ENCODE measurements at regions not wholly inside any gene's neighbourhood (a gene's known extent, or its start where the extent isn't known, plus 50 kb on each side); places are given as distances from the start of the nearest gene placed in this dataset.
"Not testable (repeated sequence)": the region's sequence is repeated elsewhere in the genome, so short reads cannot be mapped to it uniquely, and the experiment has no call there.

DNA sequence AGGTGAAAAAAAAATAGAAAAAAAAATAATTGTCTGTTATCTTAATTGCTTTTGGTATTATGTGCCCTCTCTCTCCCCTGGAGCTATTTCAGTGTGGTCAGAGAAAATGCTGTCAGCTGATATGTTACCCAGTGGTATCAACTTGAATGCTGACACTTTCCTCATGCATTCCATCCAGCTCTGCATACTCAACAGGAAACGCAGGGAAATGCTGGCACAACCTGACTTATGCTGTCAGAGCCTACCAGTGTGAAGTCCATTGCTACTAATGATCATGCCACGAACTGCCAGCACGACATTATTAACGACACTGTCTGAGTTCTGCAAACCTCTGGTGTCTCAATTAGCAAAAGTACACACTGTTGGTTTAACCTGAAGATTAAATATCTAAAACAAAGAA is 182.8 kb downstream of the ZWINT start:
- TF ChIP-seq, protein P1, sequence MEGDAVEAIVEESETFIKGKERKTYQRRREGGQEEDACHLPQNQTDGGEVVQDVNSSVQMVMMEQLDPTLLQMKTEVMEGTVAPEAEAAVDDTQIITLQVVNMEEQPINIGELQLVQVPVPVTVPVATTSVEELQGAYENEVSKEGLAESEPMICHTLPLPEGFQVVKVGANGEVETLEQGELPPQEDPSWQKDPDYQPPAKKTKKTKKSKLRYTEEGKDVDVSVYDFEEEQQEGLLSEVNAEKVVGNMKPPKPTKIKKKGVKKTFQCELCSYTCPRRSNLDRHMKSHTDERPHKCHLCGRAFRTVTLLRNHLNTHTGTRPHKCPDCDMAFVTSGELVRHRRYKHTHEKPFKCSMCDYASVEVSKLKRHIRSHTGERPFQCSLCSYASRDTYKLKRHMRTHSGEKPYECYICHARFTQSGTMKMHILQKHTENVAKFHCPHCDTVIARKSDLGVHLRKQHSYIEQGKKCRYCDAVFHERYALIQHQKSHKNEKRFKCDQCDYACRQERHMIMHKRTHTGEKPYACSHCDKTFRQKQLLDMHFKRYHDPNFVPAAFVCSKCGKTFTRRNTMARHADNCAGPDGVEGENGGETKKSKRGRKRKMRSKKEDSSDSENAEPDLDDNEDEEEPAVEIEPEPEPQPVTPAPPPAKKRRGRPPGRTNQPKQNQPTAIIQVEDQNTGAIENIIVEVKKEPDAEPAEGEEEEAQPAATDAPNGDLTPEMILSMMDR (IDR thresholded peaks at IDR 0.05) = no peak
- ATAC-seq (ENCODE audit: low read depth) (no peak), DNase-seq (no peak)
- intact Hi-C loops (cut with micrococcal nuclease) = no loop called here
- no peaks in the 10 kb centered on the region for H3K36me3 Mint-ChIP-seq (ENCODE audit: low read depth)
- H3K9me3 Mint-ChIP-seq = no peaks in the 10 kb centered on the region
- no peak overlapping the region for H3K4me3 Mint-ChIP-seq
- H3K27me3 Mint-ChIP-seq = no peaks in the 10 kb centered on the region
- ChIA-PET CTCF (no interaction called here), POLR2A (no interaction called here)
- no peak overlapping the region for H3K27ac Mint-ChIP-seq
- H3K4me1 Mint-ChIP-seq = no peaks in the 10 kb centered on the region

DNA sequence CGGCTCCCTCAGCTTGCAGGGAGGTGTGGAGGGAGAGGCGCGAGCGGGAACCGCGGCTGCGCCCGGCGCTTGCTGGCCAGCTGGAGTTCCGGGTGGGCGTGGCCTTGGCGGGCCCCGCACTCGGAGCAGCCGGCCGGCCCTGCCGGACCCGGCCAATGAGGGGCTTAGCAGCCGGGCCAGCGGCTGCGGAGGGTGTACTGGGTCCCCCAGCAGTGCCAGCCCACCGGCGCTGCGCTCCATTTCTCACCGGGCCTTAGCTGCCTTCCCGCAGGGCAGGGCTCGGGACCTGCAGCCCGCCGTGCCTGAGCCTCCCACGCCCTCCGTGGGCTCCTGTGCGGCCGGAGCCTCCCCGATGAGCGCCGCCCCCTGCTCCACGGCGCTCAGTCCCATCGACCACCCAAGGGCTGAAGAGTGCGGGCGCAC is 206.0 kb downstream of the ZWINT start:
- H3K9me3 Mint-ChIP-seq; DNase-seq; intact Hi-C loops (cut with micrococcal nuclease); ATAC-seq (ENCODE audit: low read depth); CTCF ChIA-PET; H3K36me3 Mint-ChIP-seq (ENCODE audit: low read depth); H3K27me3 Mint-ChIP-seq; POLR2A ChIA-PET; H3K4me1 Mint-ChIP-seq; H3K27ac Mint-ChIP-seq; H3K4me3 Mint-ChIP-seq: not testable (repeated sequence)

DNA sequence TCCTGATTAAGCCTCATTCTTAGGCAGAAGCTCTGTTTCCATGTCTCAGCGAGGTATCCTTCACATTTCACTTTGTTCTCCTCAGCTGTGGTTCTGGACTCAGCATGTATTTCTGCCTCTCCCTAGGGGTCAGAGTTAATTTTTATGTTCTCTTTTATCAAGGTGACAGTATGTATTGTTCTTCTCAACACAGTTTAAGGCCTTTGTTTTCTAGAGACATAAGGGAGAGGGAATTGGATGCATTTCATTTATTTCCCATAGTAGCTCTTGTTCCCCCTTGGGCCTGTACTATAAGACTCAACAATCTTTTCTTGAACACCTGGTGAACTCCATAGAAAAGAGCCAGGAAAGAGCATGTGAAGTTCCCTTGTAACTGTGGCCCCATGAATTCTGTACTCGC is 214.3 kb downstream of the ZWINT start:
- Mint-ChIP-seq H3K4me1 (no peaks in the 10 kb centered on the region), H3K27me3 (no peaks in the 10 kb centered on the region), H3K9me3 (peaks cover 5% of the 10 kb centered on the region), H3K36me3 (ENCODE audit: low read depth) (no peaks in the 10 kb centered on the region), H3K27ac (no peak overlapping the region), H3K4me3 (no peak overlapping the region)
- POLR2A ChIA-PET = no interaction called here
- DNase-seq (no peak), ATAC-seq (ENCODE audit: low read depth) (no peak)
- intact Hi-C loops (cut with micrococcal nuclease) = no loop called here
- CTCF ChIA-PET = no interaction called here
- TF ChIP-seq, protein P1 (IDR thresholded peaks at IDR 0.05) = no peak

DNA sequence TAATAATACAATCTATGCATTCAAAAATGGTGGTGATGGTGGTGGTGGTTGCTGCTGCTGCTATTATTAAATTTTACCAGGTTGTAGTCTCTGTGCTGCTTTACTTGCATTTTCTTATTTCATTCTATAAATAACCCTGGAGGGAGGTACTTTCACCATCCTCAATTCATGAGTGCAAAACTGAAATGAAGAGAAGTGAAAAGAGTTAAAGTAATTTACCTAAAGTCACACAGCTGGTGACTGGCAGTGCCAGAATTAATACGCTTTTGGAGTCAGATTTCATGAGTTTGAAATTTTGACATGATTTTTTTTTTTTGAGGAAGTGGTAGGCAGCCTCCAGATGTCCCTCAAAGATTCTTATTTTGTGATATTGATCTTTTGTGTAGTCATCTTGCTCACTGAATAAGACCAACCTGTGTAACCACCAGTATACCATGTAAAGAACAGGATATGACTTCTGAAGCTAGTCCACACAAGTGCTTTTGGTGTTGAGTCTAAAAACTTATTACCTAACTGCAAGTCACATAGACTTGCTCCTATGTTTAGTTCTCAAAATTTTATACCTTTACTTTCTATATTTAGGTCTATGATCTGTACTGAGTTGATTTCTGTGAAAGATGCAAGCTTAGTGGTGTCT is 218.8 kb downstream of the ZWINT start:
- intact Hi-C loops (cut with micrococcal nuclease) = no loop called here
- ChIA-PET POLR2A (no interaction called here), CTCF (no interaction called here)
- Mint-ChIP-seq H3K27ac (no peak overlapping the region), H3K36me3 (ENCODE audit: low read depth) (no peaks in the 10 kb centered on the region), H3K4me3 (no peak overlapping the region), H3K4me1 (no peaks in the 10 kb centered on the region), H3K9me3 (peaks cover 5% of the 10 kb centered on the region), H3K27me3 (no peaks in the 10 kb centered on the region)
- DNase-seq = no peak
- no peak for ATAC-seq (ENCODE audit: low read depth)
- TF ChIP-seq, protein P1 (IDR thresholded peaks at IDR 0.05) = no peak

DNA sequence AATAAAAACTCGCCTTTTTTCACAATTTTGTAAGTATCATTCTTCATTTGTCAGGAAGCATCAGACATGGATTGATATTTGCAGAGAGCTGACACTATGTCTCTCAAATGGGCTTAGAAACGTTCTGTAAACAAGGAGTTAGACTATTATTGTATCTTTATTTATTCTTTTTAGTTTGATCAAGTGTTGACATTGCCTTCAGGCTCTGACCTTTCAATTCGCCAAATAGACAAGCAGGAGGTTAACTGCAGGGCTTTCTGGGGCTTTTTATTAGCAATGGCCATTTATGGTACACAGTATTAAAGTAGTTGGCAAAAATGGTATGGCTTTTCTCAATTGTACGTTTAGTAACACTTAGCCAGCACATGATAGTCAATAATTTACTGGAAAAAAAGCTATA is 221.7 kb downstream of the ZWINT start:
- Mint-ChIP-seq H3K27me3 (no peaks in the 10 kb centered on the region), H3K9me3 (no peaks in the 10 kb centered on the region), H3K4me1 (no peaks in the 10 kb centered on the region), H3K27ac (no peak overlapping the region), H3K4me3 (no peak overlapping the region), H3K36me3 (ENCODE audit: low read depth) (no peaks in the 10 kb centered on the region)
- ChIA-PET POLR2A (no interaction called here), CTCF (no interaction called here)
- no peak for DNase-seq
- no peak for ATAC-seq (ENCODE audit: low read depth)
- TF ChIP-seq, protein P1 (IDR thresholded peaks at IDR 0.05) = no peak
- intact Hi-C loops (cut with micrococcal nuclease) = no loop called here

DNA sequence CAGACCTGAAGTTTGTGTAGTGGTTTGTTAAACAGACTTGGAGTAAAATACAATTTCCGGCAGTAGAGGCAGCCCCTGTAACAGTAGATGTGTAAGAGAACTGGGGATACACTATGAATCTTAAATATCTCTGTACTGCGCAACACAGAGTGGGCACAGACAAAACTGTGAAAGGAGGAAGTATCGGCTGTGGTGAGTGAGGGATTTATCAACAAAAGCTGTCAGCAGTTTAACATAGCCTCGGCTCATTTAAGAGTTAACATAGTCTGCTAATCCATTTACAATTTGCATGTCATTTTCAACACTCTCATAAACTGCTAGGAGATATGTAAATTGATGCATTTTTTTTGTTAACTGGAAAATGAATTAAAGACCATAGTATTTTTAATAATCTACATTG is 225.2 kb downstream of the ZWINT start:
- no peaks in the 10 kb centered on the region for H3K36me3 Mint-ChIP-seq (ENCODE audit: low read depth)
- no peak overlapping the region for H3K4me3 Mint-ChIP-seq
- TF ChIP-seq, protein P1 (IDR thresholded peaks at IDR 0.05) = no peak
- ATAC-seq (ENCODE audit: low read depth) (no peak), DNase-seq (no peak)
- CTCF ChIA-PET = no interaction called here
- POLR2A ChIA-PET = no interaction called here
- H3K27me3 Mint-ChIP-seq = no peaks in the 10 kb centered on the region
- no peaks in the 10 kb centered on the region for H3K4me1 Mint-ChIP-seq
- H3K27ac Mint-ChIP-seq = no peak overlapping the region
- no peaks in the 10 kb centered on the region for H3K9me3 Mint-ChIP-seq
- intact Hi-C loops (cut with micrococcal nuclease) = no loop called here

All from activated B cell treated with CpG ODN at 0.5 μM for 24 hours (primary cell).